ENCODE measurements at regions not wholly inside any gene's neighbourhood (a gene's known extent, or its start where the extent isn't known, plus 50 kb on each side); places are given as distances from the start of the nearest gene placed in this dataset.

- no peak for DNase-seq
These were observed 278.7 kb downstream of the FIGN start for GRCh38 chr2:163456953-163457743.

- DNase-seq: peak in 1 of 2 experiments; percentile 36
These were observed 280.0 kb downstream of the FIGN start for GRCh38 chr2:163455815-163456214.

- DNase-seq: no peak
These were observed 281.9 kb downstream of the FIGN start for GRCh38 chr2:163453920-163454319.

- DNase-seq: no peak
These were observed 294.2 kb downstream of the FIGN start for GRCh38 chr2:163441603-163442002.

GRCh38 chr2:163436963-163437362 lies 298.8 kb downstream of the FIGN start:
- no peak for DNase-seq

GRCh38 chr2:163428187-163428586 lies 307.6 kb downstream of the FIGN start:
- no peak for DNase-seq

- DNase-seq: no peak
These were observed 315.2 kb downstream of the FIGN start for GRCh38 chr2:163420604-163421003.

- DNase-seq: no peak
These were observed 316.6 kb downstream of the FIGN start for GRCh38 chr2:163419000-163419830.

- DNase-seq: no peak
These were observed 318.0 kb downstream of the FIGN start for GRCh38 chr2:163417596-163418337.

GRCh38 chr2:163414121-163414520 lies 321.7 kb downstream of the FIGN start:
- DNase-seq: no peak

- DNase-seq: peak; percentile 22 to 61
These were observed 328.5 kb downstream of the FIGN start for GRCh38 chr2:163407296-163407695.

GRCh38 chr2:163405298-163405697 lies 330.5 kb downstream of the FIGN start:
- DNase-seq: no peak

GRCh38 chr2:163401481-163401880 lies 334.3 kb downstream of the FIGN start:
- DNase-seq: no peak

GRCh38 chr2:163397451-163397850 lies 338.4 kb downstream of the FIGN start:
- DNase-seq: no peak

GRCh38 chr2:163395602-163396001 lies 340.2 kb downstream of the FIGN start:
- DNase-seq: no peak

- DNase-seq: no peak
These were observed 346.0 kb downstream of the FIGN start for GRCh38 chr2:163389838-163390237.

- DNase-seq: no peak
These were observed 360.3 kb downstream of the FIGN start for GRCh38 chr2:163375472-163375871.

GRCh38 chr2:163375070-163375469 lies 360.7 kb downstream of the FIGN start:
- DNase-seq: no peak

GRCh38 chr2:163374282-163374681 lies 361.5 kb downstream of the FIGN start:
- no peak for DNase-seq

- no peak for DNase-seq
These were observed 362.3 kb downstream of the FIGN start for GRCh38 chr2:163373496-163373895.

- DNase-seq: no peak
These were observed 365.5 kb downstream of the FIGN start for GRCh38 chr2:163370169-163370886.

GRCh38 chr2:163369111-163369510 lies 366.7 kb downstream of the FIGN start:
- no peak for DNase-seq

GRCh38 chr2:163368655-163369054 lies 367.2 kb downstream of the FIGN start:
- DNase-seq: no peak
